GM12878 (cell line): ENCODE measurements at regions not wholly inside any gene's neighbourhood (a gene's known extent, or its start where the extent isn't known, plus 50 kb on each side); places are given as distances from the start of the nearest gene placed in this dataset.

Experiments
- ATAC-seq: fragments of 200-7000 bp; cut with Tn5 transposase; 3 replicates; pipeline ENCODE4 v1.9.1; 2020; ENCODE audit warnings: mild to moderate bottlenecking, moderate library complexity
- BruUV-seq: library from RNA; stranded (reverse); fragments of 400-500 nt; replicated peaks from 2 replicates; lab custom pipeline; 2021; lab: Mats Ljungman, UMichigan
- CTCF ChIA-PET: fragments of 300-600 bp; sonication (Branson Sonifier 250); formaldehyde crosslinking; extraction: SDS; loops from one replicate; lab custom pipeline; 2021; ENCODE audit warnings: inconsistent platforms; lab: Yijun Ruan, JAX
- POLR2A ChIA-PET: fragments of 350-600 bp; formaldehyde crosslinking; extraction: SDS; loops from one replicate; lab custom pipeline; 2021; ENCODE audit warnings: inconsistent platforms; lab: Charles Lee
- RAD21 ChIA-PET: fragments of 300-600 bp; sonication (Branson Sonifier 250); formaldehyde crosslinking; loops from one replicate; lab custom pipeline; 2023; ENCODE audit warnings: antibody characterized with exemption; ENCODE audit not compliant: unreplicated experiment; lab: Charles Lee
- SMC1A ChIA-PET: fragments of 300-600 bp; sonication (Branson Sonifier 250); formaldehyde crosslinking; loops from one replicate; lab custom pipeline; 2023; ENCODE audit not compliant: unreplicated experiment, uncharacterized antibody; lab: Charles Lee
- DNase-seq: peaks from one replicate; pipeline ENCODE4 v3.0.0-alpha.2; 2011; ENCODE audit warnings: low read depth, low spot score
- FAIRE-seq: peaks from 3 replicates; lab custom pipeline; 2011; peaks lifted over from hg19 to GRCh38; lab: Jason Lieb, UNC
- H2AFZ ChIP-seq: 2 replicates; pipeline ENCODE4 v1.6.0; 2011; ENCODE audit warnings: low read depth, low read length, control low read depth; ENCODE audit not compliant: control insufficient read depth
- H3K27ac ChIP-seq: 2 replicates; pipeline ENCODE4 v1.5.1; 2011; ENCODE audit warnings: control low read depth; ENCODE audit not compliant: control insufficient read depth, insufficient read depth
- H3K27me3 ChIP-seq, 2 experiments: replicated peaks in 1 of 2; 2 replicates each; pipeline versions ENCODE4 v1.6.0 to v1.6.1; 2011; ENCODE audit warnings: low read length in 1 of 2; ENCODE audit not compliant: control insufficient read depth in 2 of 2, insufficient read depth in 2 of 2
- H3K36me3 ChIP-seq, 2 experiments: 2 replicates each; pipeline ENCODE4 v1.5.1; 2011; ENCODE audit warnings: low read length in 1 of 2; ENCODE audit not compliant: control insufficient read depth in 2 of 2, insufficient read depth in 2 of 2
- H3K4me1 ChIP-seq: 2 replicates; pipeline ENCODE4 v1.6.1; 2011; ENCODE audit warnings: mild to moderate bottlenecking, low read length, moderate library complexity, mixed read lengths; ENCODE audit not compliant: control insufficient read depth, insufficient read depth
- H3K4me2 ChIP-seq: 2 replicates; pipeline ENCODE4 v1.6.0; 2011; ENCODE audit warnings: control low read depth; ENCODE audit not compliant: control insufficient read depth, insufficient read depth
- H3K4me3 ChIP-seq: fragments of 200-600 bp; sonication (generic); 2 replicates; pipeline ENCODE4 v1.5.1; 2016
- H3K79me2 ChIP-seq: 2 replicates; pipeline ENCODE4 v1.6.0; 2011; ENCODE audit warnings: low read length; ENCODE audit not compliant: control insufficient read depth, insufficient read depth
- H3K9ac ChIP-seq: 2 replicates; pipeline ENCODE4 v1.8.0; 2011; ENCODE audit warnings: low read length, control low read depth, mixed read lengths; ENCODE audit not compliant: control insufficient read depth, insufficient read depth
- H3K9me3 ChIP-seq: replicated peaks from 3 replicates; pipeline ENCODE4 v1.5.1; 2011; ENCODE audit warnings: mild to moderate bottlenecking, low read length; ENCODE audit not compliant: control insufficient read depth, insufficient read depth
- H4K20me1 ChIP-seq: 2 replicates; pipeline ENCODE4 v1.6.0; 2011; ENCODE audit not compliant: control insufficient read depth, insufficient read depth
- CEBPB ChIP-seq, 2 experiments: fragments of 150-350 bp in 1 of 2; IDR thresholded peaks; 2 replicates each; pipeline ENCODE4 v1.6.1; 2012 to 2014; ENCODE audit warnings: low read depth in 2 of 2, low read length in 2 of 2, borderline replicate concordance in 1 of 2, inconsistent platforms in 1 of 2
- CREB1 ChIP-seq: IDR thresholded peaks from 2 replicates; pipeline ENCODE4 v1.6.1; 2012; ENCODE audit warnings: low read depth, mild to moderate bottlenecking, inconsistent platforms
- HDAC6 ChIP-seq: fragments of 200-600 bp; sonication (generic); IDR thresholded peaks from one replicate; pipeline ENCODE4 v1.8.0; 2017; ENCODE audit warnings: antibody characterized with exemption; ENCODE audit not compliant: unreplicated experiment
- PAX5 ChIP-seq: IDR thresholded peaks from 2 replicates; pipeline ENCODE4 v1.6.1; 2011; ENCODE audit warnings: low read depth, low read length, borderline replicate concordance
- RBBP5 ChIP-seq: fragments of 200-600 bp; sonication (generic); conservative IDR thresholded peaks from 2 replicates; pipeline ENCODE4 v1.6.1; 2016
- WGBS: methylation state at CpG from one replicate; pipeline ENCODE4 v1.1.6; 2016; ENCODE audit warnings: low lambda C conversion rate; ENCODE audit not compliant: insufficient replicate concordance, insufficient coverage; ENCODE audit errors: missing lambda C conversion rate; 5-methylcytosine and 5-hydroxymethylcytosine counted together
- in situ Hi-C: fragments of 300-500 bp; cut with MboI; formaldehyde crosslinking; loops from 9 replicates; pipeline ENCODE4 v1.14.3; 2018; ENCODE audit warnings: mixed read lengths
- intact Hi-C: fragments of 100-400 bp; cut with micrococcal nuclease; formaldehyde crosslinking; loops from one replicate; pipeline ENCODE4 v1.14.2; 2022; ENCODE audit not compliant: unreplicated experiment
- TF ChIP-seq, protein P1 (sequence below): fragments of 150-350 bp; IDR thresholded peaks from 2 replicates; pipeline ENCODE4 v1.6.1; 2014; ENCODE audit warnings: mild to moderate bottlenecking, low read depth, low read length
- TF ChIP-seq, protein P2 (sequence below): fragments of 450-650 bp; formaldehyde crosslinking; IDR thresholded peaks from 2 replicates; pipeline ENCODE4 v1.4.0; 2022; ENCODE audit warnings: mild to moderate bottlenecking, moderate library complexity
- TF ChIP-seq, protein P3 (sequence below): IDR thresholded peaks from 2 replicates; pipeline ENCODE4 v1.6.1; 2012; ENCODE audit warnings: low read depth, low read length, improper control_type of control experiment

DNA sequence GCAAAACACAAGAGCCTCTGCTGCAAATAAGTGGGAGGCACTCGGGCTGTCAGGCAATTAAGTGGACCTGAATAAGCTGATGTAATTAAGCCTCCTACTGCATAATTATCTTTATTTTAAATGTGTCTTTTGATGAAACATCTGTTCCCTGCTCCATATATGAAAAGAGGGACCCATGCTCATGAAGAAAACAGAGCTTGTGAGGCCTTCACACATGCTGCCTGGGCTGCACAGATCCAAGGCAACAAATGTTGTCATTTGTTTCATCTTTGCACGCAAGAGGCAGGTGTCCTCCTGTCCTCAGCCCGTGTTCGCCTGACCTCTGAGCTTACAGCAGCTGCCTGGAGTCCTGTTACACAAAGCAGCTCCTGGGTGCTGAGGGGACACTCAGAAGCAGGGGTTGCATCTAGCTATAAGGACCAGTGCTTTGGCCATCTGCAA is 381.1 kb downstream of the ZNF608 start:
- Histone ChIP-seq H3K9me3 (no peaks in the 10 kb centered on the region; the same call in 2 of the 3 replicates), H3K27ac (no peak overlapping the region), H3K27me3 (no peaks in the 10 kb centered on the region; a peak in 1 of 4 replicates), H3K4me2 (no peak overlapping the region), H4K20me1 (no peaks in the 10 kb centered on the region), H3K79me2 (no peaks in the 10 kb centered on the region), H2AFZ (no peak overlapping the region), H3K4me3 (no peak overlapping the region), H3K9ac (no peak overlapping the region), H3K36me3 (no peaks in the 10 kb centered on the region), H3K4me1 (no peaks in the 10 kb centered on the region)
- no TSS peak for BruUV-seq
- DNase-seq (no peak), FAIRE-seq (no peak), ATAC-seq (no peak)
- TF ChIP-seq, protein P1, sequence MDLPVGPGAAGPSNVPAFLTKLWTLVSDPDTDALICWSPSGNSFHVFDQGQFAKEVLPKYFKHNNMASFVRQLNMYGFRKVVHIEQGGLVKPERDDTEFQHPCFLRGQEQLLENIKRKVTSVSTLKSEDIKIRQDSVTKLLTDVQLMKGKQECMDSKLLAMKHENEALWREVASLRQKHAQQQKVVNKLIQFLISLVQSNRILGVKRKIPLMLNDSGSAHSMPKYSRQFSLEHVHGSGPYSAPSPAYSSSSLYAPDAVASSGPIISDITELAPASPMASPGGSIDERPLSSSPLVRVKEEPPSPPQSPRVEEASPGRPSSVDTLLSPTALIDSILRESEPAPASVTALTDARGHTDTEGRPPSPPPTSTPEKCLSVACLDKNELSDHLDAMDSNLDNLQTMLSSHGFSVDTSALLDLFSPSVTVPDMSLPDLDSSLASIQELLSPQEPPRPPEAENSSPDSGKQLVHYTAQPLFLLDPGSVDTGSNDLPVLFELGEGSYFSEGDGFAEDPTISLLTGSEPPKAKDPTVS = no peak
- TF ChIP-seq, protein P2, sequence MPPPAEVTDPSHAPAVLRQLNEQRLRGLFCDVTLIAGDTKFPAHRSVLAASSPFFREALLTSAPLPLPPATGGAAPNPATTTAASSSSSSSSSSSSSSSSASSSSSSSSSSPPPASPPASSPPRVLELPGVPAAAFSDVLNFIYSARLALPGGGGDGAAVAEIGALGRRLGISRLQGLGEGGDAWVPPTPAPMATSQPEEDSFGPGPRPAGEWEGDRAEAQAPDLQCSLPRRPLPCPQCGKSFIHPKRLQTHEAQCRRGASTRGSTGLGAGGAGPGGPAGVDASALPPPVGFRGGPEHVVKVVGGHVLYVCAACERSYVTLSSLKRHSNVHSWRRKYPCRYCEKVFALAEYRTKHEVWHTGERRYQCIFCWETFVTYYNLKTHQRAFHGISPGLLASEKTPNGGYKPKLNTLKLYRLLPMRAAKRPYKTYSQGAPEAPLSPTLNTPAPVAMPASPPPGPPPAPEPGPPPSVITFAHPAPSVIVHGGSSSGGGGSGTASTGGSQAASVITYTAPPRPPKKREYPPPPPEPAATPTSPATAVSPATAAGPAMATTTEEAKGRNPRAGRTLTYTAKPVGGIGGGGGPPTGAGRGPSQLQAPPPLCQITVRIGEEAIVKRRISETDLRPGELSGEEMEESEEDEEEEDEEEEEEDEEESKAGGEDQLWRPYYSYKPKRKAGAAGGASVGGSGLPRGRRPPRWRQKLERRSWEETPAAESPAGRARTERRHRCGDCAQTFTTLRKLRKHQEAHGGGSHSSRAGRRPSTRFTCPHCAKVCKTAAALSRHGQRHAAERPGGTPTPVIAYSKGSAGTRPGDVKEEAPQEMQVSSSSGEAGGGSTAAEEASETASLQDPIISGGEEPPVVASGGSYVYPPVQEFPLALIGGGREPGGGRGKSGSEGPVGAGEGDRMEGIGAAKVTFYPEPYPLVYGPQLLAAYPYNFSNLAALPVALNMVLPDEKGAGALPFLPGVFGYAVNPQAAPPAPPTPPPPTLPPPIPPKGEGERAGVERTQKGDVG (CRISPR knock-in tag) = no peak
- TF ChIP-seq CEBPB (IDR thresholded peaks at IDR 0.05; ENCODE audit: borderline replicate concordance in 1 of 2, low read depth in 2 of 2, low read length in 2 of 2) (no peak), PAX5 (no peak), CREB1 (no peak), HDAC6 (no peak), RBBP5 (no peak)
- TF ChIP-seq, protein P3, sequence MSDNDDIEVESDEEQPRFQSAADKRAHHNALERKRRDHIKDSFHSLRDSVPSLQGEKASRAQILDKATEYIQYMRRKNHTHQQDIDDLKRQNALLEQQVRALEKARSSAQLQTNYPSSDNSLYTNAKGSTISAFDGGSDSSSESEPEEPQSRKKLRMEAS = no peak
- WGBS = 19% methylated on average over 4 of the region's 4 CpGs
- in situ Hi-C loops = no loop called here
- ChIA-PET RAD21 (no interaction called here), CTCF (no interaction called here), POLR2A (no interaction called here), SMC1A (interaction anchor here (0.6 kb wide), 1 partner anchor 1937 kb away, joined by 3 read pairs; no protein-coding TSS in a partner anchor)
- intact Hi-C loops = no loop called here
